Neural progenitor cell (in vitro differentiated cells): ENCODE measurements at regions not wholly inside any gene's neighbourhood (a gene's known extent, or its start where the extent isn't known, plus 50 kb on each side); places are given as distances from the start of the nearest gene placed in this dataset.

Experiments
- DNase-seq: peaks from one replicate; pipeline ENCODE4 v3.0.0-alpha.2; 2016; ENCODE audit warnings: low spot score
- H2AFZ ChIP-seq: fragments of 200-600 bp; sonication (generic); replicated peaks from 2 replicates; pipeline ENCODE4 v1.6.1; 2016; ENCODE audit warnings: antibody characterized with exemption
- H3F3A ChIP-seq: fragments of 200-600 bp; sonication (generic); 2 replicates; pipeline ENCODE4 v1.6.1; 2016; ENCODE audit warnings: antibody characterized with exemption, low read depth
- H3K27ac ChIP-seq: fragments of 200-600 bp; sonication (generic); 2 replicates; pipeline ENCODE4 v1.5.1; 2016; ENCODE audit warnings: mild to moderate bottlenecking
- H3K27me3 ChIP-seq: fragments of 200-600 bp; sonication (generic); 2 replicates; pipeline ENCODE4 v1.6.1; 2016; ENCODE audit warnings: mild to moderate bottlenecking, moderate library complexity
- H3K36me3 ChIP-seq: fragments of 200-600 bp; sonication (generic); 2 replicates; pipeline ENCODE4 v1.5.1; 2016
- H3K4me1 ChIP-seq: fragments of 200-600 bp; sonication (generic); 2 replicates; pipeline ENCODE4 v1.6.1; 2016; ENCODE audit warnings: mixed run types
- H3K4me2 ChIP-seq: fragments of 200-600 bp; sonication (generic); 2 replicates; pipeline ENCODE4 v1.6.1; 2016
- H3K4me3 ChIP-seq: fragments of 200-600 bp; sonication (generic); 2 replicates; pipeline ENCODE4 v1.5.1; 2016
- H3K79me2 ChIP-seq: fragments of 200-600 bp; sonication (generic); 2 replicates; pipeline ENCODE4 v1.6.1; 2016; ENCODE audit warnings: low read depth
- H3K9ac ChIP-seq: fragments of 200-600 bp; sonication (generic); 2 replicates; pipeline ENCODE4 v1.6.1; 2016
- H3K9me3 ChIP-seq: fragments of 200-600 bp; sonication (generic); 2 replicates; pipeline ENCODE4 v1.5.1; 2016; ENCODE audit warnings: low read depth
- H4K20me1 ChIP-seq: fragments of 200-600 bp; sonication (generic); 2 replicates; pipeline ENCODE4 v1.6.1; 2016; ENCODE audit warnings: low read depth
- H3K27ac Mint-ChIP-seq: 3 replicates; pipeline ENCODE4 v1.8.0; 2021; ENCODE audit warnings: mixed read lengths
- H3K27me3 Mint-ChIP-seq: 2 replicates; pipeline ENCODE4 v1.8.0; 2022; ENCODE audit warnings: low read depth, mild to moderate bottlenecking, inconsistent platforms, moderate library complexity, mixed read lengths; ENCODE audit not compliant: insufficient read depth
- H3K36me3 Mint-ChIP-seq: 3 replicates; pipeline ENCODE4 v1.8.0; 2021; ENCODE audit warnings: mixed read lengths
- H3K4me1 Mint-ChIP-seq: 3 replicates; pipeline ENCODE4 v1.8.0; 2021; ENCODE audit warnings: mixed read lengths
- H3K4me3 Mint-ChIP-seq: 3 replicates; pipeline ENCODE4 v1.8.0; 2021; ENCODE audit warnings: mild to moderate bottlenecking, moderate library complexity, mixed read lengths
- H3K9me3 Mint-ChIP-seq: 3 replicates; pipeline ENCODE4 v1.8.0; 2020; ENCODE audit warnings: mixed read lengths
- EZH2 ChIP-seq: fragments of 200-600 bp; sonication (generic); IDR thresholded peaks from 2 replicates; pipeline ENCODE4 v1.6.1; 2017; ENCODE audit warnings: antibody characterized with exemption, mild to moderate bottlenecking, moderate library complexity
- EZH2phosphoT487 ChIP-seq: fragments of 200-600 bp; sonication (generic); IDR thresholded peaks from 2 replicates; pipeline ENCODE4 v1.6.1; 2017; ENCODE audit warnings: antibody characterized with exemption
- TF ChIP-seq, protein P1 (sequence below): fragments of 200-600 bp; sonication (generic); IDR thresholded peaks from 2 replicates; pipeline ENCODE4 v1.5.1; 2017; ENCODE audit warnings: antibody characterized with exemption, mild to moderate bottlenecking

GRCh38 chr7:57204411-57204811, 72.2 kb upstream of the ZNF479 start:
- TF ChIP-seq, protein P1, sequence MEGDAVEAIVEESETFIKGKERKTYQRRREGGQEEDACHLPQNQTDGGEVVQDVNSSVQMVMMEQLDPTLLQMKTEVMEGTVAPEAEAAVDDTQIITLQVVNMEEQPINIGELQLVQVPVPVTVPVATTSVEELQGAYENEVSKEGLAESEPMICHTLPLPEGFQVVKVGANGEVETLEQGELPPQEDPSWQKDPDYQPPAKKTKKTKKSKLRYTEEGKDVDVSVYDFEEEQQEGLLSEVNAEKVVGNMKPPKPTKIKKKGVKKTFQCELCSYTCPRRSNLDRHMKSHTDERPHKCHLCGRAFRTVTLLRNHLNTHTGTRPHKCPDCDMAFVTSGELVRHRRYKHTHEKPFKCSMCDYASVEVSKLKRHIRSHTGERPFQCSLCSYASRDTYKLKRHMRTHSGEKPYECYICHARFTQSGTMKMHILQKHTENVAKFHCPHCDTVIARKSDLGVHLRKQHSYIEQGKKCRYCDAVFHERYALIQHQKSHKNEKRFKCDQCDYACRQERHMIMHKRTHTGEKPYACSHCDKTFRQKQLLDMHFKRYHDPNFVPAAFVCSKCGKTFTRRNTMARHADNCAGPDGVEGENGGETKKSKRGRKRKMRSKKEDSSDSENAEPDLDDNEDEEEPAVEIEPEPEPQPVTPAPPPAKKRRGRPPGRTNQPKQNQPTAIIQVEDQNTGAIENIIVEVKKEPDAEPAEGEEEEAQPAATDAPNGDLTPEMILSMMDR: no peak
- TF ChIP-seq EZH2phosphoT487 (no peak), EZH2 (no peak)
- Mint-ChIP-seq H3K4me3 (peak overlapping the region; percentile 41), H3K4me1 (no peaks in the 10 kb centered on the region), H3K36me3 (no peaks in the 10 kb centered on the region), H3K27ac (no peak overlapping the region), H3K27me3 (peaks cover 2% of the 10 kb centered on the region), H3K9me3 (peaks cover 68% of the 10 kb centered on the region)
- no peaks in the 10 kb centered on the region for H4K20me1 ChIP-seq
- no peak overlapping the region for H3K4me3 ChIP-seq
- H3K4me2 ChIP-seq: no peak overlapping the region
- no peak for DNase-seq
- H3K79me2 ChIP-seq: no peaks in the 10 kb centered on the region
- H3K27ac ChIP-seq: no peak overlapping the region
- H3K9ac ChIP-seq: no peak overlapping the region
- no peaks in the 10 kb centered on the region for H3F3A ChIP-seq
- peaks cover 8% of the 10 kb centered on the region for H3K9me3 ChIP-seq
- H3K4me1 ChIP-seq: no peaks in the 10 kb centered on the region
- H2AFZ ChIP-seq: no peak overlapping the region
- H3K36me3 ChIP-seq: no peaks in the 10 kb centered on the region
- H3K27me3 ChIP-seq: no peaks in the 10 kb centered on the region

DNA sequence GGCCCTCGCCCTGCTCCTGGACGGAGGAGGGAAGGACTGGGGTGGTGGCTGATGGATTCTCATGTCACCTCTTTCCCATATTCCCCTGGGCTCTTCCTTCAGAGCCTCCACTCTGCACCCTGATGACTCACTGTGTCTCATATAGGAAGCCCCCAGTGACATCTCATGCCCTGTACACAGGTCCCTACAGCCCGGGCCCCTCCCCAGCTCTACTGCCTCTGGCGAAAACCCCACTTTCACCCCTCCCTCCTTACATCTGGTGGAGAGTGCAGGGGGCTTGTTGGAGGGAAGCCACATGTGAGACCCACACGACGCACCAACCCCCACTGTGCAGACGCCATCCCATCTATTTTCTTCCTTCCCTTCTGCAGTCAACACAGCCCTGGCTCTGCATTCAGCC, 72.8 kb upstream of the ZNF479 start:
- no peaks in the 10 kb centered on the region for H3K4me1 Mint-ChIP-seq
- H3K4me2 ChIP-seq: no peak overlapping the region
- peaks cover 68% of the 10 kb centered on the region for H3K9me3 Mint-ChIP-seq
- no peak for DNase-seq
- no peaks in the 10 kb centered on the region for H3F3A ChIP-seq
- H3K4me3 ChIP-seq: no peak overlapping the region
- H3K36me3 Mint-ChIP-seq: no peaks in the 10 kb centered on the region
- no peaks in the 10 kb centered on the region for H3K36me3 ChIP-seq
- H3K9ac ChIP-seq: no peak overlapping the region
- TF ChIP-seq, protein P1: no peak
- no peak for TF ChIP-seq EZH2phosphoT487
- no peak for TF ChIP-seq EZH2
- peaks cover 2% of the 10 kb centered on the region for H3K27me3 Mint-ChIP-seq
- H3K79me2 ChIP-seq: no peaks in the 10 kb centered on the region
- H3K4me1 ChIP-seq: no peaks in the 10 kb centered on the region
- H3K27ac Mint-ChIP-seq: no peak overlapping the region
- no peaks in the 10 kb centered on the region for H3K27me3 ChIP-seq
- H4K20me1 ChIP-seq: no peaks in the 10 kb centered on the region
- H3K27ac ChIP-seq: no peak overlapping the region
- no peak overlapping the region for H2AFZ ChIP-seq
- peaks cover 8% of the 10 kb centered on the region for H3K9me3 ChIP-seq
- H3K4me3 Mint-ChIP-seq: no peak overlapping the region

DNA sequence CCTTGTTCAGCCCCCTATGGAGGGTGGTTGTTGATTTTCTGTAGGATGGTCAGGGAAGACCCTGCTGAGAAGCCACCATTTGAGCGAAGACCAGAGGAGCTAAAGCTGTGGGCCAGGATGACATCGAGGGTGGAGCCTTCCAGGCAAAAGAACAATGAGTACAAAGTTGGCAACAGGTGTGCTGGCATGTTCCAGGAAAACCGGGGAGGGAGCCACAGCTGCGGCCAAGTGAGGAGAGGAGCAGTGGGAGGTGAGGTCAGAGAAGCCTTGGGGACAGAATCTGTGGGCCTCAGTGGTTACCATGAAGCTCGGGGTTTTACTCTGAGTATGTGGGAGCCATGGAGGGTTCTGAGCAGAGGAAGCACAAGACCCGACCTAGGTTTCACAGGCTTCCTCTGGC, 75.6 kb upstream of the ZNF479 start:
- peaks cover 11% of the 10 kb centered on the region for H3K9me3 ChIP-seq
- Mint-ChIP-seq H3K4me1 (no peaks in the 10 kb centered on the region), H3K27me3 (peaks cover 2% of the 10 kb centered on the region), H3K9me3 (peaks cover 65% of the 10 kb centered on the region), H3K36me3 (no peaks in the 10 kb centered on the region), H3K4me3 (no peak overlapping the region), H3K27ac (no peak overlapping the region)
- H3K9ac ChIP-seq: no peak overlapping the region
- H3K4me3 ChIP-seq: no peak overlapping the region
- H3K36me3 ChIP-seq: no peaks in the 10 kb centered on the region
- no peak overlapping the region for H3K27ac ChIP-seq
- no peak overlapping the region for H3K4me2 ChIP-seq
- TF ChIP-seq EZH2 (no peak), EZH2phosphoT487 (no peak)
- TF ChIP-seq, protein P1: no peak
- DNase-seq: no peak
- no peak overlapping the region for H2AFZ ChIP-seq
- no peaks in the 10 kb centered on the region for H3K79me2 ChIP-seq
- H4K20me1 ChIP-seq: no peaks in the 10 kb centered on the region
- H3K4me1 ChIP-seq: no peaks in the 10 kb centered on the region
- H3F3A ChIP-seq: no peaks in the 10 kb centered on the region
- H3K27me3 ChIP-seq: no peaks in the 10 kb centered on the region
